ENCODE measurements at regions not wholly inside any gene's neighbourhood (a gene's known extent, or its start where the extent isn't known, plus 50 kb on each side); places are given as distances from the start of the nearest gene placed in this dataset.

- intact Hi-C loops (cut with micrococcal nuclease) (no loop called here), in situ Hi-C loops (cut with MboI) (no loop called here)
- Histone ChIP-seq H3K9ac (ENCODE audit: insufficient read depth in 1 of 2, low read depth in 2 of 2, low read length in 2 of 2) (no peak overlapping the region), H3K79me2 (ENCODE audit: control insufficient read depth, insufficient read depth, low read length) (no peaks in the 10 kb centered on the region), H3K36me3 (ENCODE audit: control insufficient read depth, insufficient read depth, low read length) (no peaks in the 10 kb centered on the region), H3K27me3 (ENCODE audit: control insufficient read depth in 2 of 2, insufficient read depth in 2 of 2, low read length in 2 of 2) (peaks cover 0 to 5% of the 10 kb centered on the region in 2 experiments; a peak in 2 of 5 replicates), H3K9me1 (ENCODE audit: control insufficient read depth, insufficient read depth, low read length) (no peaks in the 10 kb centered on the region), H3K27ac (ENCODE audit: extremely low read depth, low read depth, low read length) (no peak overlapping the region), H3K4me1 (replicated peaks in 1 of 2; ENCODE audit: control insufficient read depth in 2 of 2, insufficient read depth in 2 of 2, low read length in 2 of 2) (peaks cover 0 to 3% of the 10 kb centered on the region in 2 experiments; a peak in 1 of 5 replicates), H2AFZ (ENCODE audit: low read depth, low read length) (no peak overlapping the region), H3K4me2 (ENCODE audit: insufficient read depth, low read length) (no peak overlapping the region), H3K9me3 (replicated peaks; ENCODE audit: control insufficient read depth, insufficient read depth, low read depth, low read length) (no peaks in the 10 kb centered on the region), H4K20me1 (replicated peaks; ENCODE audit: control insufficient read depth, insufficient read depth, low read length) (no peaks in the 10 kb centered on the region), H3K4me3 (no peak overlapping the region)
- POLR2A ChIA-PET, result no interaction called here
- ATAC-seq (no peak), FAIRE-seq (no peak), DNase-seq (ENCODE audit: extremely low read depth in 1 of 4, low spot score in 3 of 4) (no peak)
- no TSS peak for BruUV-seq (replicated peaks)
- CTCF ChIA-PET (ENCODE audit: low intra/inter-chr PET ratio), result no interaction called here
- 20% methylated on average over 8 of the region's 8 CpGs for WGBS (ENCODE audit: insufficient coverage, low coverage, missing lambda C conversion rate)
- TF ChIP-seq ZNF175 (CRISPR knock-in tag; IDR thresholded peaks at IDR 0.05; ENCODE audit: low read depth), result no peak
- no peak for TF ChIP-seq DIDO1 (tag; IDR thresholded peaks at IDR 0.05; ENCODE audit: low read depth)
- no peak for TF ChIP-seq RB1 (IDR thresholded peaks at IDR 0.05; ENCODE audit: low read depth)
Observed at GRCh38 chrX:39890807-39891206, 207.0 kb downstream of the BCOR start.

GRCh38 chrX:39891781-39892180, 206.0 kb downstream of the BCOR start:
- ChIA-PET POLR2A (no interaction called here), CTCF (ENCODE audit: low intra/inter-chr PET ratio) (no interaction called here)
- Histone ChIP-seq H3K4me3 (no peak overlapping the region), H3K9me1 (ENCODE audit: control insufficient read depth, insufficient read depth, low read length) (no peaks in the 10 kb centered on the region), H3K9ac (ENCODE audit: insufficient read depth in 1 of 2, low read depth in 2 of 2, low read length in 2 of 2) (no peak overlapping the region), H3K4me1 (replicated peaks in 1 of 2; ENCODE audit: control insufficient read depth in 2 of 2, insufficient read depth in 2 of 2, low read length in 2 of 2) (peaks cover 0 to 5% of the 10 kb centered on the region in 2 experiments; a peak in 1 of 5 replicates), H3K9me3 (replicated peaks; ENCODE audit: control insufficient read depth, insufficient read depth, low read depth, low read length) (no peaks in the 10 kb centered on the region), H3K27me3 (ENCODE audit: control insufficient read depth in 2 of 2, insufficient read depth in 2 of 2, low read length in 2 of 2) (peaks cover 0 to 5% of the 10 kb centered on the region in 2 experiments; a peak in 2 of 5 replicates), H4K20me1 (replicated peaks; ENCODE audit: control insufficient read depth, insufficient read depth, low read length) (no peaks in the 10 kb centered on the region), H2AFZ (ENCODE audit: low read depth, low read length) (no peak overlapping the region), H3K27ac (ENCODE audit: extremely low read depth, low read depth, low read length) (no peak overlapping the region), H3K36me3 (ENCODE audit: control insufficient read depth, insufficient read depth, low read length) (no peaks in the 10 kb centered on the region), H3K79me2 (ENCODE audit: control insufficient read depth, insufficient read depth, low read length) (no peaks in the 10 kb centered on the region), H3K4me2 (ENCODE audit: insufficient read depth, low read length) (no peak overlapping the region)
- 19% methylated on average over 3 of the region's 3 CpGs for WGBS (ENCODE audit: insufficient coverage, low coverage, missing lambda C conversion rate)
- BruUV-seq (replicated peaks), result no TSS peak
- no peak for DNase-seq (ENCODE audit: extremely low read depth in 1 of 4, low spot score in 3 of 4)
- ATAC-seq, result no peak
- intact Hi-C loops (cut with micrococcal nuclease) (no loop called here), in situ Hi-C loops (cut with MboI) (no loop called here)
- FAIRE-seq, result no peak
- TF ChIP-seq ZBED1 (IDR thresholded peaks at IDR 0.05), result no peak
- no peak for TF ChIP-seq CC2D1A (IDR thresholded peaks at IDR 0.05)
- no peak for TF ChIP-seq TAF7 (tag; IDR thresholded peaks at IDR 0.05)
- TF ChIP-seq NR2C1 (IDR thresholded peaks at IDR 0.05), result no peak
- TF ChIP-seq NR2C1 (tag; IDR thresholded peaks at IDR 0.05), result 0 out of 2 replicates have a peak, but pooled peaks have one; percentile 14
